Vagina (tissue), 2 donors: ENCODE measurements at regions not wholly inside any gene's neighbourhood (a gene's known extent, or its start where the extent isn't known, plus 50 kb on each side); places are given as distances from the start of the nearest gene placed in this dataset.

ENCODE experiments used
- CTCF ChIP-seq, 3 experiments: fragments of 450-650 bp in 2 of 3; fragments of 200-600 bp in 1 of 3; sonication (generic) in 1 of 3; IDR thresholded peaks; one replicate each; pipeline ENCODE4 v1.5.1; 2017 to 2019; ENCODE audit warnings: antibody characterized with exemption in 3 of 3, mild to moderate bottlenecking in 2 of 3, moderate library complexity in 2 of 3
- POLR2A ChIP-seq, 2 donors: fragments of 450-650 bp; IDR thresholded peaks; one replicate each; pipeline ENCODE4 v1.6.1; 2017; ENCODE audit warnings: antibody characterized with exemption in 2 of 2, mild to moderate bottlenecking in 2 of 2, moderate library complexity in 2 of 2
- POLR2AphosphoS5 ChIP-seq, 2 donors: sonication (generic); formaldehyde crosslinking; IDR thresholded peaks; one replicate each; pipeline ENCODE4 v1.9.0; 2017; ENCODE audit warnings: antibody characterized with exemption in 2 of 2, mild to moderate bottlenecking in 2 of 2, low read depth in 1 of 2; ENCODE audit not compliant: insufficient read depth in 1 of 2

GRCh38 chr16:85978291-85978775 is 79.4 kb downstream of the IRF8 start:
- no peak for TF ChIP-seq POLR2A (IDR thresholded peaks at IDR 0.05)
- TF ChIP-seq CTCF (IDR thresholded peaks at IDR 0.05) = no peak
- no peak for TF ChIP-seq POLR2AphosphoS5 (IDR thresholded peaks at IDR 0.05; ENCODE audit: insufficient read depth in 1 of 2, low read depth in 1 of 2)
